Colonic mucosa (tissue), 4 donors: ENCODE measurements at regions not wholly inside any gene's neighbourhood (a gene's known extent, or its start where the extent isn't known, plus 50 kb on each side); places are given as distances from the start of the nearest gene placed in this dataset.

Experiments
- DNase-seq: peaks from one replicate; pipeline ENCODE4 v3.0.0-alpha.2; 2020
- H3K27ac ChIP-seq: fragments of 200-600 bp; one replicate; pipeline ENCODE4 v1.8.0; 2021
- H3K27me3 ChIP-seq: fragments of 200-600 bp; one replicate; pipeline ENCODE4 v1.8.0; 2021
- H3K36me3 ChIP-seq: fragments of 200-600 bp; one replicate; pipeline ENCODE4 v1.8.0; 2021
- H3K4me1 ChIP-seq: fragments of 200-600 bp; one replicate; pipeline ENCODE4 v1.8.0; 2021; ENCODE audit warnings: mild to moderate bottlenecking
- H3K4me3 ChIP-seq: fragments of 200-600 bp; one replicate; pipeline ENCODE4 v1.8.0; 2021
- H3K9ac ChIP-seq, 2 donors: one replicate each; pipeline ENCODE4 v1.7.0; 2013; ENCODE audit warnings: control low read depth in 2 of 2, low read depth in 2 of 2, low read length in 2 of 2
- H3K9me3 ChIP-seq: fragments of 200-600 bp; one replicate; pipeline ENCODE4 v1.8.0; 2021
- CTCF ChIP-seq: fragments of 200-600 bp; IDR thresholded peaks from one replicate; pipeline ENCODE4 v1.8.0; 2022; ENCODE audit warnings: antibody characterized with exemption, mild to moderate bottlenecking
- intact Hi-C: fragments of 100-400 bp; cut with DNase I; formaldehyde crosslinking; loops from one replicate; pipeline ENCODE4 v1.14.1; 2022
- donor health status: healthy.
- donor health status: DM: no; HTN: no; CAD: no.
- donor health status: DM: no; HTN: no; CAD: no.

GRCh38 chr5:166342402-166342801, 1949.0 kb upstream of the WWC1 start:
- no peaks in the 10 kb centered on the region for H3K27me3 ChIP-seq
- no peak overlapping the region for H3K27ac ChIP-seq
- no peaks in the 10 kb centered on the region for H3K4me1 ChIP-seq
- H3K4me3 ChIP-seq: no peak overlapping the region
- H3K9me3 ChIP-seq: no peaks in the 10 kb centered on the region
- DNase-seq: no peak
- intact Hi-C loops: no loop called here
- H3K36me3 ChIP-seq: no peaks in the 10 kb centered on the region
- TF ChIP-seq CTCF: no peak
- no peak overlapping the region for H3K9ac ChIP-seq

GRCh38 chr5:166346726-166347374, 1944.6 kb upstream of the WWC1 start:
- TF ChIP-seq CTCF: no peak
- intact Hi-C loops: no loop called here
- Histone ChIP-seq H3K36me3 (no peaks in the 10 kb centered on the region), H3K4me3 (no peak overlapping the region), H3K27ac (no peak overlapping the region), H3K27me3 (no peaks in the 10 kb centered on the region), H3K4me1 (no peaks in the 10 kb centered on the region), H3K9me3 (no peaks in the 10 kb centered on the region), H3K9ac (no peak overlapping the region)
- no peak for DNase-seq

GRCh38 chr5:166349046-166349445, 1942.4 kb upstream of the WWC1 start:
- H3K27me3 ChIP-seq: no peaks in the 10 kb centered on the region
- intact Hi-C loops: no loop called here
- H3K27ac ChIP-seq: no peak overlapping the region
- no peak overlapping the region for H3K4me3 ChIP-seq
- H3K9me3 ChIP-seq: no peaks in the 10 kb centered on the region
- no peak for DNase-seq
- no peak overlapping the region for H3K9ac ChIP-seq
- TF ChIP-seq CTCF: no peak
- no peaks in the 10 kb centered on the region for H3K4me1 ChIP-seq
- H3K36me3 ChIP-seq: no peaks in the 10 kb centered on the region

- intact Hi-C loops: no loop called here
- H3K27ac ChIP-seq: no peak overlapping the region
- DNase-seq: no peak
- H3K9ac ChIP-seq: no peak overlapping the region
- H3K4me3 ChIP-seq: no peak overlapping the region
- no peaks in the 10 kb centered on the region for H3K27me3 ChIP-seq
- no peaks in the 10 kb centered on the region for H3K4me1 ChIP-seq
- H3K9me3 ChIP-seq: no peaks in the 10 kb centered on the region
- H3K36me3 ChIP-seq: no peaks in the 10 kb centered on the region
- TF ChIP-seq CTCF: no peak
Measured at GRCh38 chr5:166353580-166353979, 1937.9 kb upstream of the WWC1 start.

GRCh38 chr5:166354332-166354731, 1937.1 kb upstream of the WWC1 start:
- no peaks in the 10 kb centered on the region for H3K36me3 ChIP-seq
- no peaks in the 10 kb centered on the region for H3K27me3 ChIP-seq
- no peak overlapping the region for H3K9ac ChIP-seq
- intact Hi-C loops: no loop called here
- no peak for DNase-seq
- H3K4me1 ChIP-seq: no peaks in the 10 kb centered on the region
- no peaks in the 10 kb centered on the region for H3K9me3 ChIP-seq
- H3K27ac ChIP-seq: no peak overlapping the region
- no peak for TF ChIP-seq CTCF
- no peak overlapping the region for H3K4me3 ChIP-seq
